RCC 7860 (cell line): ENCODE measurements at regions not wholly inside any gene's neighbourhood (a gene's known extent, or its start where the extent isn't known, plus 50 kb on each side); places are given as distances from the start of the nearest gene placed in this dataset.
"Not testable (repeated sequence)": the region's sequence is repeated elsewhere in the genome, so short reads cannot be mapped to it uniquely, and the experiment has no call there.

ENCODE experiments used
- DNase-seq: peaks from one replicate; pipeline ENCODE4 v3.0.0-alpha.2; 2015; ENCODE audit warnings: low spot score
- FAIRE-seq: peaks from 2 replicates; lab custom pipeline; 2012; peaks lifted over from hg19 to GRCh38; lab: Jason Lieb, UNC

DNA sequence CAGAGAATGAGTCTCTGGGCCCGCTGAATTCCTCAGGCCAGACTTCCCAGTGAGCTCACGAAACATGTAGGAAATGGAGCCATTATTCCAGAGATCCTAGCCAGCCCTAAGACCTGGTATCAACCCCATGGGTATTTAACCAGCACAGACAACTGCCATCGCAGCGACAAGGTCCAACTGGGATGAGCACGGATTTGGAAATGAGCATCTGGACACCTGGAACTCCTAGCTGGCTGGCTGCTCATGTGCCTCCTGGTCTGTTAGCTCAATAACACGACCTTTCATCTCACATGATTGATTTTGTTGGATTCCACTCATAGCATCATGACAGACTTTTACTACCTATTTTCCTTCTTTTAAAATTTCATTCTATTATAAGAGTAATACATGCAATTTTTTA is 51.0 kb downstream of the POU3F3 start:
- no peak for DNase-seq

DNA sequence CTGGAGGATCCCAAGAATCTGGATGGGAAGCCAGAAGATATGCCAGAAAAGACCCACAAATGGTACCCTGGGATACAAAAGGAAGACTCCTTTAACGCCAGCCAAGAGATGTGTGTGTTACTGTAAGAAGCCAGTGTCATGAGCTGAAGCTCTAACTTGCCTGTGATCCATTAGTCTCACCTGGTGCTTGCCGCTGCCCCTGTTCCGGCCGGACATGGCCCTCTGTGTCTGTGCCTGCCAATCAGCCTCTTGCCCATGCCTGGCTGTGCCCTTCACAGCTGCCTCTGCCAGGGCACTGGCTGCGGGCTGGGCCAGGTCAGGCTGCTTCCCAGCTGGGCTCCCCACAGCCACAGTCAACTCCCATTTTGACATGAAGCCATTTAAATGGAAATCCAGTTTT is 55.4 kb downstream of the POU3F3 start:
- DNase-seq: no peak
- FAIRE-seq: no peak

More for the DNA sequence above, 51.0 kb downstream of the POU3F3 start:
- FAIRE-seq: no peak

DNA sequence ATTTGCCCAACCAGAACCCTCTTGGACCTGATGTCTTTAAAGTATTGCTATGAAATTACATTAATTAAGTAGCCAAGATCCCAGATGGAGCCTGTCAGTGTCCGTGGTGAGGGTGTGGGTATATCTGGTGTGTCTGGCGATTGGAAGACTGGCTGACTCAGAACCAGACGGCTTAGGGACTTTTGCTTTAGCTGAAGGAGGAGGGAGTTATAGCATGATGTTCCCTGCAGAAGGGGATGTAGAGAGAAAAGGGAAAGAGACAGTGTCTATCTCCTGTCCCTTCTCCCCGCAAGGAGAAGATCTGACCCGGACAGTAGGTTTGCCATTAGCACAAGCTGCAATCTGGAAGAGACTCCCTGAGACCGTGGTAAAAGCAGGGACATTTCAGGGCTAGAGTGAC is 60.6 kb downstream of the POU3F3 start:
- FAIRE-seq (no peak), DNase-seq (no peak)

DNA sequence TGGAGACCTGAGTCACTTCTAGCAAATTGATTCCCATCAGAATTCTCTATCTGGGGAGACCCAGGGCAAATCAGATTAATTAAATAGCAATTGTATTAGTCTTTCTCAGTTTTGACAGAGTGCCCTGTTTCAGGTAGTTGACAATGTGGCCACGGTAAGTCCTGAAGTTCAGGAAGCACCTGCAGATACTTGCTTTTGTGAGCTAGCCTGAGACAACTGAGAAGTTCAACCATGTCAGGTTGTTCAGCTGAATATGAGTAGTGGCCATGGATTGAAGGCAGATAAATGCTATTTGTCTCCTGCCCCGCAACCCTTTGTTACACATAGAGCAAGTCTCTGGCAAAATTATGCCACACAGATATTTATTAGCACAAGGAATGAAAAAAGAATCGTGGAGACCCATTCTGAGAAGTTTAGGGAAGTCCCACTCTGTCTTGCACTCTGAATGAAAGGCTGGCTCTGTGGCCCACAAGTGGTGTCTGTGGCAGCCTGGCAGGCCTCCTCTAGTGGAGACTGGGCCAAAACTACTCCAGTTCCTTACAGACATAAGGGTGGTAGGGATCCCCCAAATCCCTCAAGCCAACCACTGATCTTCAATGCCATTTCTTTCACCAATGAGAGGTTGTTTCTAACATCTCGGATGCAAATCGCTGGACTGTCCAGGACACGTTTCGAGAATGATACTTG is 61.3 kb downstream of the POU3F3 start:
- FAIRE-seq (no peak), DNase-seq (no peak)

DNA sequence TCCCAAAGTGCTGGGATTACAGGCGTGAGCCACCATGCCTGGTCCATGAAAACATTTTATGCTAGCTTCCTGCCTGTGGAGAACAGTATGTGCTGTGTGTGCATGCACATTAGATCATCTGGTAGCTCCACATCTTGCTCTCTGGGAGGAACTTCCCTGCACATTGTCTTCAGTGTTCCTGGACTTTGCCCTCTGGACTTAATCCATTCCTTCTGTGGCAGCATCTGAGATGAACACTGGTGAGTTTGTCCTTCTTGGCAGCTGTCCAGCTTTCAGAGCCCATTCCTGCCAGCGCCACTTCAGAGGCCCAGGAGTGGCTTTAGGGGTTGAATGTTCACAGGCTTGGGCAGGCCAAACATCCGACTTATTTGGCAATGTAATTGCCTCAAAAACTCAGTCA is 65.2 kb downstream of the POU3F3 start:
- FAIRE-seq (no peak), DNase-seq (peak; percentile 8)

DNA sequence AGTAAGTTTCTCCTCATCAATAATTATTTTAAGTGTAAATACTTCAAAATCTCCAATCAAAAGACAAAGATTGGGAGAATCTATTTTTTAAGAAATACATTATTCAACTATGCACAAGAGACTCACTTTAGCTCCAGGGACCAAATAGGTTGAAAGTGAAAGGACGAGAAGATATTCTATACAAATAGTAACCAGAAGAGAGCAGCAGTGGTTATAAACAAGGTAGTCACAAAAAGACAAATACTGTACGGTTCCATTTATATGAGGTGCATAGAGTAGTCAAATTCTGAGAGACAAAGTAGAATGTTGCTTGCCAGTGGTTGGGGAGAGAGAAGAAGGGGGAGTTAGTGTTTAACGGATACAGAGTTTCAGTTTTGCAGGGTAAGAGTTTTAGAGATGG is 69.8 kb downstream of the POU3F3 start:
- DNase-seq (no peak), FAIRE-seq (no peak)

DNA sequence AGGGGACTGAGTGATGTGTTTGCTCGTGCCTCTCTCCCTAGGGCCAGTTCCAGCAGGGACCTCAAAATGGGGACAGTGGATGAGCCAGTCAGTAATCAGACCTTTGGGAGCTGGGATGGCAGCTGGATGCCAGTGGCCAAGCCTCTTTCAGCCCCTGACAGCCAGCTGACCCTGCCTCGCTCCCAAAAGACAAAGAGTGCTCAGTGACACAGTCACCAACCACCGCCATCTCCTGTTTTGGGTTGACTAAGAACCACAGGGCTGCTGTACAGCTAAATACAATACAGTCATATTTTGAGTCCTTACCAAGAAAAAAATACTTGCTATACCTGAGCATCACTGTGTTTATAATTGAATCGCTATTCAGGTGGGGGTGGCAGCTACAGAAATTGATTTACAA is 75.7 kb downstream of the POU3F3 start:
- DNase-seq: no peak
- no peak for FAIRE-seq

DNA sequence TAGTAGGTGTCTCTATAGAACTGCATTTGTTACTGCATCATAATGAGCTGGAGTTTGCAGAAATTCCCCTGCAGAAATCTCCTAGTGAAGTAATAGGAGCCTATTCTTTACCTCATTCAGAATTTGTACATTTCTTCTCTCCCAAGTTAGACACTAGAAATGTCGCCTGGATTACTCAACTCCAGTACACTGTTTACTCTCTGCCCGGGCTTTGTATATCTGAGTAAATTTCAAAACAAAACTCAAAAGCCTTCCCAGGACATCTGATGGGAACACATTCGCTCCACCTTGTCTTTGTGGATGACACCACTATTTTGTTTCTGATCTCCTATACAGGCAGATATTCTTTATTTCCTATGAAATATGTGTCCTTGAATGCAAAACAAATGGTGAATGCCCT is 76.8 kb downstream of the POU3F3 start:
- DNase-seq: no peak
- FAIRE-seq: no peak

DNA sequence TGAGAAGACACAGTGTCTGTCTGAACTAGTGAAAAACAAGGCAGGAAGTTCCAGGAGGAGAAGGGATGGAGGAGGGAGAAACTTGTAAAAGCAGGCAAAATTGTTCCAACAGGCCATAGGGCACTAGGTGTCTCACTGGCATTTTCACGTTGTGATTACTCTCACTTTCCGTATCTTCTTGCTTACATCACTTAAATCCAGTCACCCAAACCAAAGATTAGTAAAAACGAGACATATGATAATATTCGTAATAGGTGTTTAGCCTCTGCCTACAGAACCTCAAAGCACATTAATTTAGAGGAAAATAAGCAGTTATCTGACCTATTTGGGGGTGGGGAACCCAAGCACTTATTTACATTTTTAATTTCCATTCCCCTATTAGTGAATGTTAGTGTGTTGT is 78.3 kb downstream of the POU3F3 start:
- FAIRE-seq (no peak), DNase-seq (no peak)

DNA sequence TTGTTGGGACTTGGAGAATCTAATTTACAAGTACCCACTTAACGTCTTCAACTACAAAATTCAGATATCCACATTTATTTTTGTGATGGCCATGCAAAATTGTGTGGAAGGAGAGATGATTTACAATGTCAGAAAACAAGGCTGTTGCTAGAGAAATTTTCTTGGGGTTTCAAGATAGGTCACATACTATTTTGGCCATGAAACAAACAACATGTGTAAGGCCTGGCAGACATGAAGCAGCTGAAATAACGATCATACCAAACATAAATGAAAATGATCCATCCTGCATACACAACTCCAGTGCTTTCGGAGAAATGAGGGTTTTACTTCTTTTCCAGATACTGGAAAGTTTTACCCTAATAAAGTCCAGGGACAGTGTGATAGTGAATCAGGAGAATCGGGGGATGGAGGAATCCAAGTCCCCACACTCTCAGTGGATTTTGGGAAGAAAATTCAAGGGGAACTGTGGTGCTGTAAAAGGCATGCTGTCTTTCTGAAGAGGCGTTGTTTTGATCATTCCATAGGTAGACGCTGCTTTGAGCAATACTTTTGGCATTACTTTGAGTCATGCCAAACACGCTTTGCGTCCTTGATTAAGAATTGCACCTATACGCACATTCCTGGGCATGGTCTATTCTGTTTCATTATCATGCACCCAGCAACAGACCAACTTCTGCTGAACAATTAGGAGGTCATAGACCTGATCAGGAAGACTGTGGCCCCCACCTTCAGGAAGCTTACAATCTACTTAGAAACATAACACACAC is 79.4 kb downstream of the POU3F3 start:
- FAIRE-seq: no peak
- DNase-seq: no peak

DNA sequence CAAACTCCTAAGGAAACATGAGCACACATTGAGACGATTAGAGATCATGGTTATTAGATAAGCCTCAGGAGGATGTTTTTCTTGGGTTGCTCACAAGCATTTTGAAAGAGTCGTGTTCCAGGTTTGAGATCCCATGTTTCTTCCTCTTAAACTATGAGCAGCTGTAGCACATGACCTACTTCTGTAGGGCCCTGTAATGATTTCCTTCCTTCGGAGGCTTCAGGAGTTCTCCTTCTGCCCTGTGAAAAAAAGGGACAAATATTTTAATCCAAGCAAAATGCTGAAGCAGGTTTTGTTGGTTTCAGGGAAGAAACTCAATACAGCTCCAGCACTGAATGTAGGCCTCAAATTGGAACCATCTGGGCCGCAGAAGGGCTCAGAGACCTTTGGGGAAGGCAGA is 82.6 kb downstream of the POU3F3 start:
- FAIRE-seq: no peak

DNA sequence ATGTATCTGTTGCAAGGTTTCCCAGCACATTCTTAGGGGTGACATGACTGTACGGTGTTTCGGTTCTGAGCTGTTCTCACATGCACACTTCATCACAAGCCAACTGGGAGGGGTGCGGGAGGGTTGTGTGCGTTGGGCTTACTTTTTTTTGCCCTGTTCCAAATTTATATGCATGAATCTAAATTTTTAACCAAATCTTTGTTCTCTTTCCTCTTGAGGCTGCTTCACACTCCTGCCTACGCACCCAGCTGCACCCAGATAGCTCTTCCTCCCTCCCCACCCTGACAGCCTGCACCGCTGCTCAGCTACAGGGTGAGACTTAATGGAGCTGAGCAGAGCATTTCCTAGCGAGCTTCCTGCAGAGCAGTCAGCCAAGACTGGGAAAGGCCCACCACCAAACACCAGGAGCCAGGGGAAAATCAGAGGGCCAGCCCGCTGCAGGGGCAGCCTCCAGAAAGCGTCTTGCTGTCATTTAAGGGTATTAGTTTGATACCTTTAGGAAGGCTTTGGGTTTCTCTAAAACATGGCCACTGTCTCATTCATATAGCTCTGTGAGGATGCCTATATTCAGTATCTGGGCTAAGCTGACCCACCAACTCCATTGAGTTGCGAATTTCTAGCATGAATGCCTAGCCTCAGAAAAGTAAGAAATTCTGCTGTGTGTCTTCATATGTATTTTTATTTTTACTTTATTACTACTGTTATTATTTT is 84.5 kb downstream of the POU3F3 start:
- DNase-seq: no peak
- FAIRE-seq: no peak

More for the DNA sequence above, 82.6 kb downstream of the POU3F3 start:
- DNase-seq: no peak

DNA sequence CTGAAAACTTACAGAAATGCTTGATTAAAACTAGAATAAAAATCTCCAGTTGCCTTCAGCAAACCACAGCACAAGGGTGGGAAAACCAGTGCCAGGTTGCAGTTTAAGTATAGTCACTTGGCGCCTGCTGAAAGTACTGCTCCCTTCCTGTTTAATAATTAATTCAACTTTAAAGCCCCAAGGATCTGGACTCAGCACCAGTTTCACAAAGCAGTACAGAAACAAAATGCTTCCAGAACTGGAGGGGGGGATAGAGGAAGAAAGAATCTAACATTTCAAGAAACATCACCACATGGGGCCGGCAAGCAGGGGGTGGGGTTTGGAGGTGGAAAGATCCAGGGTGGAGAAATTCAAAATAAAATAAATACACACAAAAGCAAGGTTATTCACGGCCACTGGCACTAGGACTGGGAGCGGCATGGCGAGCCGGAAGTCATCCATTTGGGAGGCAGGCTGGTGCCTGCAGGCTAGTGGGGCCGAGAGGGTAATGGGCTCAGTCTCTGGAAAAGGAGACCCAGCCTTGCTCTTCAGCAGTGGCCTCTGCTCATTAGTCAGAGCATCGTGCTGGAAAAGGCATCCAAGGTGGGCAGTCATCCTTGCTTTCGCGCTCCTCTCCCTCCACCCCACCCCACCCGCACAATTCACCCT is 85.8 kb downstream of the POU3F3 start:
- no peak for DNase-seq
- FAIRE-seq: no peak

DNA sequence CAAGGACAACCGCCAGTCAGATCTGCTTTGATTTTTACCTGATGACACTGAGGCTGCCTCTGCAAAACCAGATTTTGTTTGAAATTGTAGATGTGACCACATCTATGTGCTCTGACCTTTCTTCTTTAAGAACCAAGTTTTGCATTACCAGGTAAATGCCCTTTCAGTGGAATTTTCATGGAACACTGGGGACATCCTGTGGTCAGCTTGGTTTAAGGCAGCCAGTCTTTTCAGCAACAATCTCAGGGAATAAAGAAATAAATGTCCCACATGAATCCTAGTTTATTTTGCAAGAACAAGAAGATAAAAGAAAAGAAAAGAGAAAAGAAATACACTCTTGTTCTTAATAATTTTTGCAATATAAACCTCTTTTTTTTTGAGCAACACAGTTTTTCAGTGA is 90.6 kb downstream of the POU3F3 start:
- FAIRE-seq: no peak
- DNase-seq: no peak

DNA sequence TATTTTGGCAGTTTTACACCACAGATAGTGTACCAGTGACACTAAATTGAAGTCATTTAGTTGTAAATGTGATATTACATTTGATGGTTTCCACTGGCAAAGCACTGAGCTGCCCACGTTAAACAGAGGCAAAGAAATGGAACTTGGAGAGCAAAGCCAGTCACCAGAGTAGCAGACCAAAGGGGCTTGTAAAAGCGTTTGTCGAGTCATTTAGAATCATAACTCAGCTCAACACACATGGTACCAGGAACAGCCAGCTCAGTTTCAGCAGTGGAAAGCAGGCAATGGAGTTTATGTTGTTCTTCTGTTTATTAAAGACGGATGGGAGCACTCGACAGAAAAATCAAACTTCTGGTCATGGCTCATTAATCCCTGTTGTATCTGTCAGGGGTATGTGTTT is 91.2 kb downstream of the POU3F3 start:
- no peak for DNase-seq
- FAIRE-seq: no peak

DNA sequence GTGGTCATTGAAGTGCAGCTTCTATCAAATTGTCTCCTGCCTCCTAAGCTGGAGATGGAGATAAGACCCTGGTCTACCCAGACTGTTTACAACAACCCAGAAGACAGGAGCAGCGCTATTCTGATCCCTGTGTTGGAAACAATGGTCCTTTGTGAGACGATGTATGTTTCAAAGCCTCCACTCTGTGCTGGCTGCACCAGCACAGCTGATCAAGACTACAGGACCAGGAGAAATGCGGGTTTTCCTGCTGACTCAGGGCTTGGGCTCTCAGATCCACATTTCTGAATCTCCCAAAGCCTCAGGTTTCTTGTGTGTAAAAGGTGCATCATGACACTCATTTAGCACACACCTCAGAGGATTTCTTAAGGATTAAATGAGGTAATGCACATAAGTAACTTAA is 92.0 kb downstream of the POU3F3 start:
- no peak for FAIRE-seq
- no peak for DNase-seq

DNA sequence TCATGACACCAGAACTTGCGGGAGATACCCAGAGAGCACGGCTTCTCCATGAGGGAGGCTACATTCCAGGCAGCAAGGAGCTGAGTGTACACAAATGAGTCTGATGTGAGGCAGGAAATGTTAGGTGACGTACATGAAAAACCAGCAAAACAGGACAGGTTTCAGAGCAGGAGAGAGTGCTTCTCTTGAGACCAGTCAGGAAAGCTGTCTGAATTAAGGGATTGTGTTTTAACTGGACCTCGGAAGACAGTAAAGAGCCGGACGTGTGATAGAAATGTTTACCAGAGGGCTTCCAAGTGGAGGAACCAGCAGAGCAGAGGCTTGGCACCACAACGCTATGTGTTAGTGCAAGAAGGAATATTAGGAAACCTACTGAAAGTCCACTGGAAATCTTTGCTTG is 90.4 kb upstream of the MRPS9 start:
- not testable (repeated sequence) for FAIRE-seq, DNase-seq

DNA sequence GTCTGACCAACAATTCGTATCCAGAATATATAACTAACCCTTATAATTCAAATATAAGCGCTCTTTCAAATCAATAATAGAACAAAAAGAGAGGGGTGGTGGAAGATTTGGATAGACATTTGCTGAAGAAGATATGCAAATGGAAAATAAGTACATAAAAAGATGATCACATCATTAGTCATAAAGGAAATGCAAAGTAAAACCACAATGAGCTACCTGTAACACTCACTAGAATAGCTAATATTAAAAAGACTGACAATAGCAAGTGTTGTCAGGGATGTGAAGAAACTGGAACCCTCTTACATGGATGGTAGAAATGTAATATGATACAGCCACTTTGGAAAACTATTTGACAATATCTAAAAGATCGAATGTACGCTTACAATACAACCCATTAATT is 84.9 kb upstream of the MRPS9 start:
- no peak for FAIRE-seq

DNA sequence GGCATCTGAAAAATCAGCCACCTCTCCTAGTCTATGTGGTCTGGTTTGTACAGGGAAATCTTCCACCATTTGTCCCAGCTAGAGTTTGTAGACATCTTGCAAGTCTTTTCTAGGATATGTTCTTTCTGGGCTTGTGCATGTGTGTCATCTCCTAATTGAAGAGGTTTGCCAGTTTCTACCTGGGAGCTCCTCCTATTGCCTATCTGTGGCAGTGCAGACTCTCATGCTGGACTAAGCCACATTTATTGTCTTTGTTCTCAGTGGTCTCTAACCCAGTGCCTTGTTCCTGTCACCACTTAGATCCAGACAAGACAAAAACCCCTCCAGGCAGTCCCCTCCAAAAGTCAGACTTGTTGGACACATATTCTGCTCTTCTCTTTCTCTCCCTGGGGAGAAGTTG is 72.0 kb upstream of the MRPS9 start:
- FAIRE-seq (no peak), DNase-seq (no peak)

More for the DNA sequence above, 84.9 kb upstream of the MRPS9 start:
- no peak for DNase-seq

DNA sequence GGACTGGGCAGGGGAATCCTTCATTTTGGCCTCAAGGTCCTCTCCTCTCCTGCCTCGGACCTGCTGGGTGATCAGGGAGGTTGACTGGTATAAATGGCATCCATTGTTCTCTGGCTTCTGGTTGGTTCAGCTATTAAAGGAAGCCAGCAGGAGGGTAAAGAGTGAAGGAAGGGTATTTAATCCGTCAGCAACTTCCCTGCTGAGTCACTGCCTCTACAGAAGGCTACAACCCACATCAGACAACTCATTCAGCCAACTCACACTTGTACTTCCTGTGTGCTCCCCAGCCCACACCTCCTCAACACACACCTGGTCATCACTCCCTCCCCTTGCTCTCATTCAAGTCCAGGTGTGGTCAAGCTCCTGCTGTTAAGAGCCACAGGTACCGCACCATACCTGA is 68.3 kb upstream of the MRPS9 start:
- FAIRE-seq (no peak), DNase-seq (peak; percentile 39)

DNA sequence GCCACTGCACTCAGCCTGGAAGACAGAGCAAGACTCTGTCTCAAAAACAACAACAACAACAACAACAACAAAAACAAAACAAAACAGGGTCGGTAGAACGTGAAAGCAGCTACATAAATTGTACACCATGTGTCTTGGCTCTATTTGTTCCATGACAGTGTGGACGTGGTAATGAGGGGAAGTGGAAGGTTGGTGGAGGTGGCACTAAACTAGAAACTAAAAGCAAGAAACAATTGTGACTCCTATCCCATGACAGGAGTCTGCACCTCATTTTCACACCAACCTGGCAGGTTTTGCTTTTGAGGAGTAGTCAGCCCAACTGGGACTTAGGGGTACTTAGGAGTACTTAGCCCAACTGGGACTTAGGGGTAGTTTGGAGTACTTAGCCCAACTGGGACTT is 62.5 kb upstream of the MRPS9 start:
- DNase-seq (no peak), FAIRE-seq (no peak)
